ENCODE measurements at regions not wholly inside any gene's neighbourhood (a gene's known extent, or its start where the extent isn't known, plus 50 kb on each side); places are given as distances from the start of the nearest gene placed in this dataset.

GRCh38 chr3:30113906-30114305 lies 492.5 kb upstream of the TGFBR2 start:
- no peak for TF ChIP-seq CTCF (IDR thresholded peaks at IDR 0.05; ENCODE audit: insufficient read depth, low read length, poor library complexity, severe bottlenecking)
- TF ChIP-seq EZH2phosphoT487 (conservative IDR thresholded peaks at IDR 0.05; ENCODE audit: low read length): no peak

All from SU-DHL-6 (cell line).